NB4 (cell line): ENCODE measurements at regions not wholly inside any gene's neighbourhood (a gene's known extent, or its start where the extent isn't known, plus 50 kb on each side); places are given as distances from the start of the nearest gene placed in this dataset.
"Not testable (repeated sequence)": the region's sequence is repeated elsewhere in the genome, so short reads cannot be mapped to it uniquely, and the experiment has no call there.

Experiments used
- DNase-seq: peaks from one replicate; pipeline ENCODE4 v3.0.0; 2010; ENCODE audit warnings: low read depth
- H3K4me3 ChIP-seq: one replicate; pipeline ENCODE4 v1.5.1; 2011; ENCODE audit warnings: mild to moderate bottlenecking, low read depth, low read length, moderate library complexity
- MYC ChIP-seq: IDR thresholded peaks from 2 replicates; pipeline ENCODE4 v1.6.1; 2011; ENCODE audit warnings: low read depth, low read length
- POLR2A ChIP-seq: IDR thresholded peaks from 2 replicates; pipeline ENCODE4 v1.6.1; 2011; ENCODE audit warnings: mild to moderate bottlenecking; ENCODE audit not compliant: insufficient read length; ENCODE audit errors: extremely low read depth
- TF ChIP-seq, protein P1 (sequence below): IDR thresholded peaks from 2 replicates; pipeline ENCODE4 v1.6.1; 2011; ENCODE audit warnings: low read depth, low read length
- TF ChIP-seq, protein P2 (sequence below): IDR thresholded peaks from one replicate; pipeline ENCODE4 v1.5.1; 2012; ENCODE audit warnings: low read depth, low read length

DNA sequence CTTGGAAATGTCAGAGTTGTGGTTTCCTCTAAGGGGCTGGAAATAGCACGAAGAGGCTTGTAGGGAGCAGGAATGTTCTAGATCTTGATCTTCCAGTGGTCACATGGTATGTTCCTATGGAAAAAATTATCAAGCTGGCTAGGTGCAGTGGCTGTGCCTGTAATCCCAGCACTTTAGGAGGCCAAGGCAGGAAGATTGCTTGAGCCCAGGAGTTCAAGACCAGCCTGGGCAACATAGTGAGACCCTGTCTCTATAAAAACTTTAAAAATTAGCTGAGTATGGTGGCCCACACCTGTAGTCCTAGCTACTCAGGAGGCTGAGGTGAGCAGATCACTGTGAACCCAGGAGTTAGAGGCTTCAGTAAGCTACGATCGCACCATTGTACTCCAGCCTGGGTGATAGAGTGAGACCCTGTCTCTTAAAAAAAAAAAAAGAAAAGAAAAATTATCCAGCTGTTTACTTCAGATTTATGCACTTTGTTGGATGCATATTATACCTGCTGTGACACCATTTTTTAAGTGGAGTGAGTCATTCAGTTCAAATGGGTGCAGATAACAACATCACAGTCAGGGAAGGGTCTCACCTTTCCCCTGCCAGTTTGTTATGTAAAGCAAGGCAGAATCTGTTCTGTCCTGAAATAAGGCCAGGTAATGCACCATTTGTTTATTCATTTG, 65.7 kb upstream of the LYRM9 start:
- TF ChIP-seq, protein P1, sequence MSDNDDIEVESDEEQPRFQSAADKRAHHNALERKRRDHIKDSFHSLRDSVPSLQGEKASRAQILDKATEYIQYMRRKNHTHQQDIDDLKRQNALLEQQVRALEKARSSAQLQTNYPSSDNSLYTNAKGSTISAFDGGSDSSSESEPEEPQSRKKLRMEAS, result no peak
- TF ChIP-seq MYC (no peak), POLR2A (no peak)
- TF ChIP-seq, protein P2, sequence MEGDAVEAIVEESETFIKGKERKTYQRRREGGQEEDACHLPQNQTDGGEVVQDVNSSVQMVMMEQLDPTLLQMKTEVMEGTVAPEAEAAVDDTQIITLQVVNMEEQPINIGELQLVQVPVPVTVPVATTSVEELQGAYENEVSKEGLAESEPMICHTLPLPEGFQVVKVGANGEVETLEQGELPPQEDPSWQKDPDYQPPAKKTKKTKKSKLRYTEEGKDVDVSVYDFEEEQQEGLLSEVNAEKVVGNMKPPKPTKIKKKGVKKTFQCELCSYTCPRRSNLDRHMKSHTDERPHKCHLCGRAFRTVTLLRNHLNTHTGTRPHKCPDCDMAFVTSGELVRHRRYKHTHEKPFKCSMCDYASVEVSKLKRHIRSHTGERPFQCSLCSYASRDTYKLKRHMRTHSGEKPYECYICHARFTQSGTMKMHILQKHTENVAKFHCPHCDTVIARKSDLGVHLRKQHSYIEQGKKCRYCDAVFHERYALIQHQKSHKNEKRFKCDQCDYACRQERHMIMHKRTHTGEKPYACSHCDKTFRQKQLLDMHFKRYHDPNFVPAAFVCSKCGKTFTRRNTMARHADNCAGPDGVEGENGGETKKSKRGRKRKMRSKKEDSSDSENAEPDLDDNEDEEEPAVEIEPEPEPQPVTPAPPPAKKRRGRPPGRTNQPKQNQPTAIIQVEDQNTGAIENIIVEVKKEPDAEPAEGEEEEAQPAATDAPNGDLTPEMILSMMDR, result no peak
- no peak for DNase-seq
- H3K4me3 ChIP-seq, result no peak overlapping the region

DNA sequence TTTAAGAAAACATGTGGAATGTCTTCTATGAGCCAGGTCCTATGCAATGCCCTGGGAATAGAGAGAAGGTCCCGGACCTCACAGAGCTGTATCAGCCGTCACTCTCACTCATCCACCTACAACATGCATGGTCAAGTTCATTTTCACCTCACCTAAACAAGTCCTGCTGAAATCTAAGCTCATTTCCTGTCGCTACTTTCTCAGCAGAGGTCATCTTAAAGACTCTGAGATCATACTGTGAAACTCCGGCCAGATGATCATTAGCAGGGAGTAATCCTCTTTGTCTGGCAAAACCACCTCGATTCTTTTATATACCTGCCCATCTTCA, 66.2 kb upstream of the LYRM9 start:
- no peak for DNase-seq
- TF ChIP-seq, protein P2, result no peak
- TF ChIP-seq, protein P1, result no peak
- TF ChIP-seq POLR2A (no peak), MYC (no peak)
- H3K4me3 ChIP-seq, result no peak overlapping the region

DNA sequence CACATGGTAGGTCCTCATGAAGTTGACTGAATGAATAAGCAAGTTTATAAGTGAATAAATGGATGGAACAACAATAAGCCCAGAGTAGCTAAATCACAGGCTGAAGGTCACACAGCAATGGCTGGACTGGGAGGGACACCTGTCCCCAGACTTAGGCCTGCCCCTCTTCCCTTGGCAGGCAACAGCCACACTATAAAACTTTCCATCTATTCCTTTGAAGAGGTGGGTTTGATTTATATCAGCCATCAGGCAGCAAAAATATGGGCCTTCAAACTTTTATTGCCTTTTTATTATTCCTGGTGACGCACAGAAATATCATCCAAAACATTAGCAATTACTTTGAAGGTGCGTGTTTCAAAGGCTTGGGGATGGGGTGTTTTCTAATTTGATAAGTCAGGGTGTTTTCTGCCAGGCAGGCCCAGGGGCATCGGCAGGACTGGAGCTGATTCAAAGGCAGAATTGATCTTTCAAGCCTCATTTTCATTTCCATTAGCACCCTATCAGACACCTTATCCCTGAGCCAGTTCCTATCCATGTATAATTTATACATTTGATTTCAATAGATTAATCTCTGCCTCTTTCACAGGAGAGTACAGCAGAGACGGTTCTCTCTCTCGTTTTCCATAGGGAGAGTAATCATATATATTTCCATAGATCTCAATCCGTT, 67.2 kb upstream of the LYRM9 start:
- DNase-seq, result no peak
- no peak for TF ChIP-seq POLR2A
- TF ChIP-seq MYC, result no peak
- TF ChIP-seq, protein P2, result no peak
- TF ChIP-seq, protein P1, result no peak

DNA sequence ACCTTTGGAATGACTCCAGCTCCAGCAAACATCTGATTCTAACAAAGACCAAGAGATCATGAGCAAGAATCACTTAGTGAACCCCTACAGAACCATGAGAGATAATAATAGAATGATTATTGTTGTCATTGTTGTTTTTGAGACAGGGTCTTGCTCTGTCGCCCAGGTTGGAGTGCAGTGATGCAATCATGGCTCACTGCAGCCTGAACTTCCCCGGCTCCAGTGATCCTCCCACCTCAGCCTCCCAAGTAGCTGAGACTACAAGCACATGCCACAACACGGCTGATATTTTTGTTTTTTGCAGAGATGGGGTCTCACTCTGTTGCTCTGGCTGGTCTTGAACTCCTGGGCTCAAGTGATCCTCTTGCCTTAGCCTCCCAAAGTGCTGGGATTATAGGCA, 69.4 kb upstream of the LYRM9 start:
- DNase-seq, H3K4me3 ChIP-seq: not testable (repeated sequence)

More for the DNA sequence above, 67.2 kb upstream of the LYRM9 start:
- H3K4me3 ChIP-seq, result no peak overlapping the region

DNA sequence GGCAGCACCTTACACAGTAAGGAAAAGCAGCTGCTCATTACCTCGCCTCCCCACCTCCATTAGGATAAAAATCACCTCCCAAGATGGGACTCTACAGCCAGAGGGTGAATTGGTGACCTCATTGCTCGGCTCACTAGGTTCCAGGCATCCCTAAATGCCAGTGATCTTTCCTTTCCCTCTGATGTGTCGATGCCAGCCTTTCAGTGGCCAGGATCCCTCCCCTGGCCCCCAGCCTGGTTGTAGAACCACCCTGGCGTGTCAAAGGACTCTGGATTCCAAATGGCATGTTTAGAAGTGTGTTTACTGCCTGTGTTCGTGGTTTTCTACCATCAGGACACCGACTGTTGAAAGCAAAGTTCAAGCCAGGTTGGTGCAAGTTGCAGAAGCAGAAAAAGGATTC, 72.1 kb upstream of the LYRM9 start:
- TF ChIP-seq MYC (no peak), POLR2A (no peak)
- TF ChIP-seq, protein P1, result no peak
- TF ChIP-seq, protein P2, result no peak
- no peak for DNase-seq
- no peak overlapping the region for H3K4me3 ChIP-seq

DNA sequence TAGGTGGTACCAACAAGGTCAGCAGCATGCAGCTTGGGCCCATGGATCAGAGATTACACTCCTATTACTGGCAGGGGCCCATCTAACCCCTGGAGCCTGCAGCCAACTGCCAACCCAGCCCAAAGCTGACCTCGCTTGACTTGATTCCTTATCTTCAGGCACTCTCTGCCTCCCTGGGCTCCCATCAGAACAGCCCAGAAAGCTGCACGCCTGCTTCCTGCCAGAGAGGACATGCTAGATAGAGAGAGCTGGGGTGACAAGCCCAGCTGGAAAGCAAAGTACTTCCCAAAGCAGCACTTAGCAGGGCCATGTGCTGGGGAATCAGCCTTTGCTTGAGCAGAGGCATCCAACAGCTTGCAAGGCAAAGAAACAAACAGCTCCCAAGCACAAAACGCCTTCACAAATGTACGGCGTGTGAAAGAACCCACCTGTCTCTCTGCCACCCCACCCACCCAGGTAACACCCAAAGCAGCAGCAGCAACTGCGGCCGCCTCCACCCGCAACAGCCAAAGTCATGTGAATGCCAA, 74.2 kb upstream of the NLK start:
- TF ChIP-seq MYC (no peak), POLR2A (no peak)
- TF ChIP-seq, protein P2, result no peak
- TF ChIP-seq, protein P1, result no peak
- H3K4me3 ChIP-seq, result no peak overlapping the region
- DNase-seq, result no peak
